Left ventricle myocardium inferior (tissue), 1 donor: ENCODE measurements at regions not wholly inside any gene's neighbourhood (a gene's known extent, or its start where the extent isn't known, plus 50 kb on each side); places are given as distances from the start of the nearest gene placed in this dataset.

Experiments used
- DNase-seq: peaks from one replicate; pipeline ENCODE4 v3.0.0-alpha.2; 2020
- H3K27ac ChIP-seq: fragments of 200-600 bp; replicated peaks from 2 replicates; pipeline ENCODE4 v1.8.0; 2021
- H3K27me3 ChIP-seq: fragments of 200-600 bp; 2 replicates; pipeline ENCODE4 v1.8.0; 2021; ENCODE audit warnings: low read depth
- H3K36me3 ChIP-seq: fragments of 200-600 bp; 2 replicates; pipeline ENCODE4 v1.8.0; 2021
- H3K4me1 ChIP-seq: fragments of 200-600 bp; 2 replicates; pipeline ENCODE4 v1.8.0; 2021
- H3K4me3 ChIP-seq: fragments of 200-600 bp; 2 replicates; pipeline ENCODE4 v1.8.0; 2021; ENCODE audit warnings: mild to moderate bottlenecking, moderate library complexity
- H3K9me3 ChIP-seq: fragments of 200-600 bp; replicated peaks from 2 replicates; pipeline ENCODE4 v1.8.0; 2021
- intact Hi-C: fragments of 100-400 bp; cut with micrococcal nuclease; formaldehyde crosslinking; loops from one replicate; pipeline ENCODE4 v1.11.0; 2022
- TF ChIP-seq, protein P1 (sequence below): fragments of 200-600 bp; IDR thresholded peaks from 2 replicates; pipeline ENCODE4 v1.8.0; 2021; ENCODE audit warnings: antibody characterized with exemption, mild to moderate bottlenecking, borderline replicate concordance
- donor health status: DM: no; HTN: yes; CAD: no; lungs with severe emphysema.

DNA sequence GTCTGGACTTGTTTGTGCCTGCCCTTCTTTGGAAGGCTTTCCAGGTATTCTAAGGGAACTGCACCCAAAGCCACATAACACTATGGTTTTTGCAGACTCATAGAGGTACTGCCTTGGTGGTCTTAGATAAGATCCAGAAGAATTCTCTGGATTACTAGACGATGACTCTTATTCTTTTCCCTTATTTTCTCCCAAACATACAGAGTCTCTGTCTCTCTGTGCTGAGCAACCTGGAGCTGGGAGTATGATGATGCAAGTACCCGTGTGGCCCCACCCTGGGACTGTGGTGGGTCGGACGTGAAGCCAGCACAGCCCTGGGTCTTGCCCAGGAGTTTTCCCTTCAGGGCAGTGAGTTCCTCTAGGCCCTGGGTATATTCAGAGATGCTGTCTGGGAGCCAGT is 1342.4 kb upstream of the TENM3 start:
- Histone ChIP-seq H3K36me3 (no peaks in the 10 kb centered on the region), H3K4me3 (no peak overlapping the region), H3K27ac (no peak overlapping the region), H3K27me3 (no peaks in the 10 kb centered on the region), H3K9me3 (peaks cover 16% of the 10 kb centered on the region), H3K4me1 (no peaks in the 10 kb centered on the region)
- TF ChIP-seq, protein P1, sequence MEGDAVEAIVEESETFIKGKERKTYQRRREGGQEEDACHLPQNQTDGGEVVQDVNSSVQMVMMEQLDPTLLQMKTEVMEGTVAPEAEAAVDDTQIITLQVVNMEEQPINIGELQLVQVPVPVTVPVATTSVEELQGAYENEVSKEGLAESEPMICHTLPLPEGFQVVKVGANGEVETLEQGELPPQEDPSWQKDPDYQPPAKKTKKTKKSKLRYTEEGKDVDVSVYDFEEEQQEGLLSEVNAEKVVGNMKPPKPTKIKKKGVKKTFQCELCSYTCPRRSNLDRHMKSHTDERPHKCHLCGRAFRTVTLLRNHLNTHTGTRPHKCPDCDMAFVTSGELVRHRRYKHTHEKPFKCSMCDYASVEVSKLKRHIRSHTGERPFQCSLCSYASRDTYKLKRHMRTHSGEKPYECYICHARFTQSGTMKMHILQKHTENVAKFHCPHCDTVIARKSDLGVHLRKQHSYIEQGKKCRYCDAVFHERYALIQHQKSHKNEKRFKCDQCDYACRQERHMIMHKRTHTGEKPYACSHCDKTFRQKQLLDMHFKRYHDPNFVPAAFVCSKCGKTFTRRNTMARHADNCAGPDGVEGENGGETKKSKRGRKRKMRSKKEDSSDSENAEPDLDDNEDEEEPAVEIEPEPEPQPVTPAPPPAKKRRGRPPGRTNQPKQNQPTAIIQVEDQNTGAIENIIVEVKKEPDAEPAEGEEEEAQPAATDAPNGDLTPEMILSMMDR, result no peak
- intact Hi-C loops, result no loop called here
- no peak for DNase-seq

DNA sequence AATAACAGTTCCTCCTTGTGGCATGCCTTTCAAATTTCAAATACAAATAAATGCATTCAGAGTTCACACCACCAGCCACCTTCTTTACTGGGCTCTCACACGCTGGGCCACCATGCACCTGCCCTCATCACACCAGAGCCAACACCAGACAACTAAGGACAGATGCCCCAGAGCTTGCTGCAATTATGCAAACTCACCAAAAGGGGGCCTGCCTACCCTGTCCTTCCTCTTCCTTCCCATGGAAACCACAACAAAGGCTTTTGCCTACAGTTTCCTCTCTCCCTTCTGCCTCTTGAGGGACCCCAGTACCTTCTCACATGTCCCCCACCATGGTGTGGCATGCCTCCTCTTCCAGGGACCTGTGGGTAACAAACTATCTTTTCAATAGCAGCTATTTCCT is 1333.9 kb upstream of the TENM3 start:
- TF ChIP-seq, protein P1, result no peak
- no peak for DNase-seq
- H3K27ac ChIP-seq, result no peak overlapping the region
- no peaks in the 10 kb centered on the region for H3K36me3 ChIP-seq
- H3K4me3 ChIP-seq, result no peak overlapping the region
- H3K4me1 ChIP-seq, result no peaks in the 10 kb centered on the region
- intact Hi-C loops, result no loop called here
- H3K9me3 ChIP-seq, result no peaks in the 10 kb centered on the region
- no peaks in the 10 kb centered on the region for H3K27me3 ChIP-seq

DNA sequence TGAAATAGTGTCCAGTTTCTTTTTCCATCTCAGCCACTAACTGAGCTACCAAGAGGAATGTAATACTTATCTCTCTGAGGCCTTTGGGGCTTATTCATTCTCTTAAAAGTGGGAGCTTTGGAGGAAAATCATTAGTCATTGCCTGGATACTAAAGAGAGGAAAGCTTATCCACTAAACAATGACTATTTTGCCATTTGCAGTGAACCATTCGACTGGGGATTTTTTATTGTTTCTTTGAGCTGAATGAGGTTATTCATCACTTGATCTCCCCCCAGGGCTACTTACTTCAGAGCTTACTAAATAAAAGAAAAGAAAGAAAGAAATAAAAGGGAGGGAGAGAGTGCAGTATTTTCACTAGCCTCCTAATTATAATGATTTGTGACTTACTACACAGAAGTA is 1329.5 kb upstream of the TENM3 start:
- intact Hi-C loops, result no loop called here
- no peak overlapping the region for H3K27ac ChIP-seq
- H3K4me3 ChIP-seq, result no peak overlapping the region
- no peaks in the 10 kb centered on the region for H3K27me3 ChIP-seq
- no peaks in the 10 kb centered on the region for H3K4me1 ChIP-seq
- TF ChIP-seq, protein P1, result no peak
- H3K36me3 ChIP-seq, result no peaks in the 10 kb centered on the region
- no peaks in the 10 kb centered on the region for H3K9me3 ChIP-seq
- no peak for DNase-seq

DNA sequence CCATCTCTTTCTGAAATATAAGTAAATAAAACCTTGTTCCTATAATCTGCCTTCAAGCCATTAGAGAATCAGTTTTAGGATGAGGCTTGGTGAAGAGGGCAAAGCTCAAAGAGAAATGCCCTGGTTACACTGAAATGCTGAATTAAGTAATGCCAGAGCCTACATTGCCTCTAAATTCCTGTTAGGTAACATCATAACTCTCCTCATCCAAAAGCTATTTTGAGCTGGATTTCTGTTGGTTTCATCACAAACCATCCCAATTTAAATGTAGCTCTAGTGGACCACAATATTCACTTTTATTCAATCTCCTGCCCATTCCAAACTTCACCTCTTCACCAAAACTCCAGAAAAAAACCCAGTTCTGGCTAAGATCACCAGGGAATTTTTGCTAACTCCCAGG is 1319.7 kb upstream of the TENM3 start:
- no peak overlapping the region for H3K4me3 ChIP-seq
- no peaks in the 10 kb centered on the region for H3K4me1 ChIP-seq
- H3K36me3 ChIP-seq, result no peaks in the 10 kb centered on the region
- H3K27ac ChIP-seq, result no peak overlapping the region
- DNase-seq, result no peak
- H3K27me3 ChIP-seq, result no peaks in the 10 kb centered on the region
- H3K9me3 ChIP-seq, result peaks cover 13% of the 10 kb centered on the region
- TF ChIP-seq, protein P1, result no peak
- intact Hi-C loops, result no loop called here

DNA sequence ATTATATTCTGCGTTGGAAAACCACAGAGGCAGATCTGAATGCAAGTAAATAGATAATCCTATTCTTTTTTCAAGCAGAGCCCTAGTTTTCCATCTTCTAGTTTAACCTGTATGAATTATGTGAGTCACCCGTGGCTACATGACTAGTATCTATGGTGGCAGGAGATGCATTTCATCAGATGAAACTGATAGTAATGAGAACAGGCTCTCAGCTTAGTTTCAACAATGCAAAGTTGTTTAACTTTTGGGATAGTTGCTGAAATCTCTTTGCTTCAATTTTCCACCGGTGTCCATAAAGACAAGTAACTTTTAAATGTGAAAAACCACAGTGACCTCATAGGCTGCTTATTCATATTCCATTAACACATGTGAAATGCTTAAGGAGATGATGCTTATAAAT is 1317.4 kb upstream of the TENM3 start:
- H3K27ac ChIP-seq, result no peak overlapping the region
- H3K9me3 ChIP-seq, result peaks cover 10% of the 10 kb centered on the region
- no peak overlapping the region for H3K4me3 ChIP-seq
- no peaks in the 10 kb centered on the region for H3K36me3 ChIP-seq
- H3K27me3 ChIP-seq, result no peaks in the 10 kb centered on the region
- intact Hi-C loops, result no loop called here
- no peak for DNase-seq
- H3K4me1 ChIP-seq, result no peaks in the 10 kb centered on the region
- TF ChIP-seq, protein P1, result no peak

DNA sequence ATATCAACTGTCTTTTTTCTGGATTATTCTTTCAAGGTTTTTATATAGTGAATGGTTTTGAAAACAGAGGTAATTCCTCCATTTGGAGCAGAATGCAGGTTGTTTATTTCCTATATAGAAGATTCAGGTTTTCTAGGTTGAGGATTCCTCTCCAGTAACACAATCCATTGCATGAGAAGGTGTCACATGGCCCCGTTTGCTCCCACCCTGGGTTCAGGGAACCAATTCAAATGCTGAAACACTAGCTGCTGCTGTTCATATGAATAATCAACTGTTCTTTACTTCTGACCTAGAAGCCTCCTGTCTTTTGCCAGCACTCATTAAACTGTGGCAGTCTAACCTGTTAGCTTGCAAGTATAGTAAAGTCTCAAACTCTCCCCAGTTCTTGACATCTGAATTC is 1316.9 kb upstream of the TENM3 start:
- Histone ChIP-seq H3K9me3 (peaks cover 5% of the 10 kb centered on the region), H3K27ac (no peak overlapping the region), H3K4me3 (no peak overlapping the region), H3K27me3 (no peaks in the 10 kb centered on the region), H3K36me3 (no peaks in the 10 kb centered on the region), H3K4me1 (no peaks in the 10 kb centered on the region)
- DNase-seq, result no peak
- intact Hi-C loops, result no loop called here
- TF ChIP-seq, protein P1, result no peak
